NCI-H1417 (cell line): ENCODE measurements at regions not wholly inside any gene's neighbourhood (a gene's known extent, or its start where the extent isn't known, plus 50 kb on each side); places are given as distances from the start of the nearest gene placed in this dataset.

Experiments used
- DNase-seq, 3 experiments: peaks; one replicate each; lab custom pipeline; 2025; lab: John Stamatoyannopoulos, UW

DNA sequence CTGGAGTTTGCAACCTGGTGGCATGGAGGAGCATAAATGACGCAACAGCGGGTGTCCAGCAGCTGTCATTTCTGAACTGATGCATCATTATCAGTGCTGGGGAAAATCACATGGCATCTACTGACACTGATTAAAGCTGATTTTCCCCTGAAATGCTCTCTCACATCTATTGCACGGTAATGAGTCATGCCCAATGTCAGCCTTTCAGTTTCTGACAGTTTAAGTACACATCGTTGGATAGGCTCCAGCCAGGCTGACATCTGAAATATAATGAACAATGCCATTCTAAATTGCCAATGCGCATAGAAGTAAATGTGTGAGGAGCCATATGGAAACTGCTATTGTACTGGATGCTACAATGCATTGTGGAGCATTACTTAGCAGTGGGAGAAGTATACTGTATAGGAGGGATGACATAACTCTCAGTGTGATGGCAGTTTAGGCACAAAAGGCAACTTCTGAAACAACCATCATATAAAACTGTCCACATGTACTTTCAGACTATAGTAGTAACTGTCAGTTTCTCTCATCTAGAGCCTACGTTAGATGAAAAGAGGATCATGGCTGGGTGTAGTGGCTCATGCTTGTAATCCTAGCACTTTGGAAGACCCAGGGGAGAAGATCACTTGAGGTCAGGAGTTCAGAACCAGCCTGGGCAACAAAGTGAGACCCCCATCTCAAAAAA is 389.3 kb upstream of the DMAC1 start:
- DNase-seq: peak in 1 of 3 experiments; percentile 48

DNA sequence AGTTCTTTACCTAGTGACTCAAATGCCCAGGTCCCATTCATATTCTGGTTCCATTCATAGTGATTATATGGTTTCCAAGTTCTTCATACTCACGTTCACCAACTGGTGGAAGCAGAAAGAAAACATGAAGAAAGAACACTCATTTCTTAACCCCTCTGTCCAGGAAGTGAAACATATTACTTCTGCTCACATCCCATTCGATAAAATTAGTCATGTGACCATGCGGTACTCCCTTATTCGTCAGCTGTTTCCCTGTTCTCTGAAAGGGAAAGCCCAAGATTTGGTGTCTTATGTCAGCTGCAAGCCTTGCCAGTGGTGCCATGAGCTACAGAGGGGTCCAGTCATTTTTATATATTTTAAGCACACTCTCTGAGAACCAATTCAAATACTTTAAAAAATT is 387.0 kb upstream of the DMAC1 start:
- no peak for DNase-seq

DNA sequence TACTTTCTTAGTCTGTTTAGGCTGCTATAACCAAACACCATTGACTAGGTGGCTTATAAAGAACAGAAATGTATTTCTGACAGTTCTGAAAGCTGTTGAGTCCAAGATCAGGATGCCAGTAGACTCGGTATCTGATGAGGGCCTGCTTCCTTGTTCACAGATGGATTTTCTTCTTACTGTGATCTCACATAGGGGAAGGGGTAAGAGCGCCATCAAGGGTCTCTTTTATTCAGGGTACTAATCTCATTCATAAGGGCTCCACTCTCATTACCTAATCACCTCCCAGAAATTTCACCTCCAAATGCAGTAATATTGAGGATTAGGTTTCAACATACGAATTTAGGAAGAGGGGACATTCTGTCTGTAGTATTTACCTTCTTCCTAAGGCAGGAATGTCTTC is 384.0 kb upstream of the DMAC1 start:
- DNase-seq: no peak

DNA sequence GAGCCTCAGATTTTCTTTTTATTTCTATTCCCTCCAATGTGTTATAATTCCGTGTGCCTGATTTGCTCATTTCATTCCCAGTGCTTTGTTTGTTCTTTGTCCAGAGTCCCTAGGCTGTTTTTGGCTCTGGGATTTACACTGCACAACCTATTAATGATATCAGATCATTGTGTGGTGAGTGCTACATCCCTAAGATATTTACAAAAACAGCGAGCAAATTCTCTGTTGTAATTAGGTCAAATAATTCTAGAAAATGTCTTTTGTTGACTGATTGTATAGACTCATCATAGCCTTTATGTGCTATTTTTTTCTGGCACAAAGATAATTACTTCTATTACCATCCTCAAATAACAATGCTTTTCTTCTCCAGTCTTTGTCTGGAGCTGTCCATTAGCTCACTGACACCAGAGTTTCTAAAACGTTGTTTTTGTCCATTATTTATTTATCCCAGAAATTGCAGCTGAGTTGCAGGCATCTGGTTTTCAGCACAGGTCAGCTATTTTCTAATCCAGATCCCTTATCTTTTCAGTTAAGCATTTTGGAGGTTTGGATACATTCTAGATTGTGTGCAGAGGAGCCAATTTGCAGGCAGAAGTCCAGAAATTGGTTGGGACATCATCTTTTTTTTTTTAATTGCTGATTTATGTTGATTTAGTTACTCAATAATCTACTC is 379.9 kb upstream of the DMAC1 start:
- peak in 2 of 3 experiments; percentile 9 to 71 for DNase-seq

DNA sequence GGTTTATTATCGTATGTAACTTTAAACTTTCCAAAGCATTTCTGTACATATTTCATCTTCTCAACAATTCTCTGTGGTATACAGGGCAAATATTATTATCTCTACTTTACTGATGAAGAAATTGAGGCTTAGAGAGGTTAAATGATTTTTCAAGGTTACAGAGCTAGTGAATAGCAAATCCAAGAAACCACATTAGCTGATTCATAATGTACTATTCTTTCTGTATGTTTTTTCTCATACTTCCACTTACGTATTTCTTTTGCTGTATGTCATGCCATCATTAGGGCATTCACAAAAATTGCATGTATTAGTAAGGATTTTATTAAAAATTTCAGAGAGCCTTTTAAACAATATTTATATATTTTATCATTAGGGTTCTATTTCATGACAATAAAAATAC is 372.4 kb upstream of the DMAC1 start:
- DNase-seq: no peak

DNA sequence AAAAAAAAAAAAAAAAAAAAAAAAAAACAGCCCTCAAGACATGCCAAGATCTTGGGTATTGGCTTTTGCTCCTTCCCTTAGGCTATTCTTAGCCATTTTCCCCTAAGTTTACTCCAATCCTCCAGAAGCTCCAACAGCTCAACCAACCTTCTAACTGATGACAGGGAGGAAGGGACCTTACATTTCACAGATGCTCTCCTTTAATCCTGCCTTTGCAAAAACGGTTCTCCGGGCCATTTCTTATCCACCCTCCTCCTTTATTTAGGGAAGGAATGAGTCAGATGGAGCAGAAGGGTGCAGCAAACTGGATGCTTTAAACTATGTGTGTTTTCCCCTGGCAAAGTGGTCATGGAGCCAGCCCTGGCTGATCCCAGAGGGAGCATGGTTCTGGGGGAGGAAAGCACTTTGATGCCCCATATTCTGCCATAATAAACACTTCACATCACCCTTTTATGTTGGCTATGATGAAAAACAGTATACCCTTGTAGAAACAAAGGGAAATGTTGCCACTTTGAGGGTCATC is 369.4 kb upstream of the DMAC1 start:
- DNase-seq: no peak

DNA sequence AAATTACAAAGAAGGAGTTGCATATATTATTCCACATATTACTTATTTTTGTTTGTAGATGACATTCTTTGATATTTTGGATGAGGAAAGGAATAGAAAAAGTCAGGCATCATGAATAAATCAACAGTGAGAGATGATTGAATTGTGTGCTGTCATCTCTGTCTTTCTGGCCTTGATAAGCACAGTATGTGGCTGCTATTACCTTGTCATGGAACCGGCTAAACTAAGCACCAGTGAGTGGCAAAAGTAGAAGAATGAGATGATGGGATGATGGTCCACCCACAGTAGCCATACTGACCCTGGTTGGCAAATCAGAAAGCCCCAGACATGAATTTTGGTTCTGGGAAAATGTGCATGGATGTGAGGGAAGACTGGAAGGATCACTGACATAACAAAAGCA is 361.2 kb upstream of the DMAC1 start:
- no peak for DNase-seq

DNA sequence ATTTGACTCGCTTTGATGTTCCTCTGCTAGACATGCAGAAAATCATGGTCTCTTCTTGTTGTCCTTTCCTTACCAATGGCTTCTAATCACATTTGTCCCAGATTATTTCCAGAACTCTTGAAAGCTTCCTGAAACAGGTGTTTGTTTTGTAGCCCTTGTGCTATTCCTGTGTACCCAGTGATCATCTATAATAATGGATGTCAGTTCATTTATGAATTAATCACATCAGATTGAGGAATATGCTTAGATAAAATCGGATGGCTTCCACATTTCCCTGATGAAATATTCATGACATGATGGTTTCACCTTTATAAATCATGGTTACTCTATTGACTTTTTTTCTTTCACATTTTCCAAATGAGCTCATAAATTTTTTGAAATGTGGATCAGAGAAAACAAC is 359.0 kb upstream of the DMAC1 start:
- peak in 2 of 3 experiments; percentile 0 to 53 for DNase-seq

DNA sequence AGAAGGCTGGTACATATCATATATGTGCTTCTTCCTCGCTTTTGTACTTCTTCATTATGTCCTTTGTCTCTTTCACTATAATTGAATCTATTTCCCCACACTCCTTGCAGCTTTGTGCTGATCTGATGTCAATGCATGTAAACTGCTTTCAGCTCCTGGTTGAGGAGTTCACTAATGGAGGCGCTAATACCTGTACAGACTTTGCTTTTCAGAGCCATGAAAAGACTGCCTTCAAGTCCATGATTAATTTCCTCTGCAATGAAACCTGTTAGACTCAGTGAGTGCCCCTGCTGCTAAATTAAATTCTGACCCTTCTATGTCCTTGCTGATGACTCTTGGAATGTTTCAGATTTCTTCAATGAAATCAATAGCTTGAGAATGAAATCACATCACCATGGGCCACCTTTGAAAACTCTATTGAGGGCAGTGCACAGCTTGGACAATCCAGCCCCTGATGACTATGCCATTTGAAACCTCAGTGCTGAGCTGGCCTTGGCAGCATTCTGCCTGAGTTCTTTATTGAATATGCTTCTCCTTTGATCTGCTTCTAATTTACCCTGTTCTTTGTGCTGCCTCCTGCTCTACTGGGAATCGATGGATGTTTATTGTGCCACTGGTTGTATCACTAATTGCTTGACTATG is 358.2 kb upstream of the DMAC1 start:
- DNase-seq: peak in 1 of 3 experiments; percentile 3

DNA sequence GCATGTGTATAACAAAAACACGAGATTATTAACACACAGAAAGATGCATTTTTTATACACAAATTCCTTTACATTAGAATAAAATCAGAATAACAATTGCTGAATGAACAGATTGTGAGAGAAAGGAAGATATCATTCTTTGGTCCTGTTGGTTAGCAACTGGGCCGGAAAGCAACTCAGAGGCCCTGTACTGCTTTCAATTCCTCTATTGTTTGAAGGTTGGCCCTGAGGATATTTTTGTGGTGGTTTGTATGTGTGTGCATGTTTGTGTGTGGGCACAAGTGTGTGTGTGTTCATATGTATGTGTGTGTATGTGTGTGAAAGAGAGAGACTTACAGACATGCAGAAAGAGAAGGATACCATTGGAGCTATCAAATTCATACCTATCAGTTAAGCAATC is 356.8 kb upstream of the DMAC1 start:
- DNase-seq: no peak

DNA sequence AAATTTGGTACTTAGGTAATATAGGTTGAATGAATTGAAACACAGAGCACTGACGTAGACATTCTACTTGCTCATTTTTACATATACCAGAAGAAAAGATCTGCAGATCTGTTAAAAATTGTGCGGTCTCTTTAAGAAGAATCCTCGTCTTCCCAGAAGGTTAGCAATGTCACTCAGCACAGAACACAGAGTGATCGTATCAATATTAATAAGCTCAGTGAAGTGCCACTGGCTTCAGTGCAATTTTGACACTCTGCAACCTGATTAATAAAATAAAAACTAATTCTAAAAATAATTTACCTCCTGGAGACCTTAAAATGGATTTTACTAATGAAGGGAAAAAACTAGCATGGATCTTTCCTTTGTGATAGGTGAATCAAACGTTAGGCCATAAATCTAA is 356.1 kb upstream of the DMAC1 start:
- DNase-seq: no peak

DNA sequence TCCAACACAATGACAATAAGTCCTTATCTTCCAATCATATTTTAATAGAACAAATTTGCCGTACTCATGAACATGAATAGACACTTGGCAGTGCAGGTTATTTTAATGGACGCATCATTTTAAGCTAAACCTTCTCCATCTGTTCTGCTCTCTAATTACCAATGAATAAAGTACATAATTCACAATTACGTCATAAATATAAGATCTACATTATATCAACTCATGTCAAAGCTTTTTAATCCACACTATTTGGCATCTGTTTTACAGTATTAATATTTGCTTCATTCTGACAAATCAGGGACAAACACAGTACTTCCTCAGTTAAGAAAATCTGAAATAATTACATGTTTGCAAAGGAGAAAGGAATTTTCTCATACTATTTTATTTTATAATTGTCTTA is 344.1 kb upstream of the DMAC1 start:
- DNase-seq: peak in 1 of 3 experiments; percentile 10

DNA sequence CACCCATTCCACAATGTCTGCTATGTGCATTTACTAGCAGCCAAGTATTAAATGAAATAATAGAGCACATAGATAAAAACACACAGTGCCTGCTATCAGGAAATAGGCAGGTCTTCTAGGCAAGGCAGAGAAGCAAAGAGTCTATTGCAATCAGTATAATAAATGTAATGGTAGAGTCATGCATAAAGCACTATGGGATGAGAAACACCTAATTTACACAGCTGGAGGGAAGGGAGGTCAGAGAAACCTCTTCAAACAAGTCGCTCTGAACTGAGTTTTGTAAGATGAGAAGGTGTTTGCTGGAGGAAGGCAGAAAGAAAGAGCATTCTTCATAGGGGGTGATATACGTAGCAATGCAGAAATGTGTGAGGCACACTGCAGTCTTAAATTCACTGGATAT is 341.0 kb upstream of the DMAC1 start:
- peak in 1 of 3 experiments; percentile 18 for DNase-seq

DNA sequence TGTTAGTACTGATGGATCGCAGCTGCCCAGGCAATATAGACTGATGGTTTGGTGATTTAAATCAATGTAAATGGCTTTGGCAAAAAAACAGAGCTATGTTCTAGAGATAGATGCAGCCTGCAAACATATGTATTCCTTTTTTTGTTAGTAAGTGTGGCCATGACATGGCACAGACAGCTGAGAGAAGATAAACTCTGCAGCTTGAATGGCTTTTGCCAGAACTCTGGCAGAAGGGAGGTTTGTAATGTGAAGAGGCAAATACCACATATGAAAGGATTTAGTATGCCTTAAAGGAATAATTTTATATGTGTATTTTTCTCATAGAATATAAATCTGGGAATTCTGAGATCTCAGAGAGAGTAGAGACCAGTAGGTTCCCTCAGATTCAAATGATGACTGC is 340.2 kb upstream of the DMAC1 start:
- no peak for DNase-seq

DNA sequence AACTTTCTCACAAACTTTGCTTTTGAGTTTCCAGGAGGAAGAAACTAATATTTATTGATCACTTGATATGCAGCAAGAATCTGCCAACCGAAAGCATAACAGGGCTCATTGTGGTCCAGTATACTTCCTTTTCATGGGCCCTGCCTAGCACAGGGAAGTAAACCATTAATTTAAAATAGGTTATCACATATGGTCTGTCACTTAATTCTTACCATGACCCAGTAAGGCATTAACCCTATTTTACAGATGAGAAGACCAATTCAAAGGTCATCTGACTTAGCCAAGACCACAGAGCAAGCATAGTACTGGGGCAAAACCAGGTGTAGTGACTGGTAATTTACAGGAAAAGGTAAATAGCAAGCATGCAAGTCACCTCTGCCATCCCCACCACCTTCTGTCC is 336.9 kb upstream of the DMAC1 start:
- DNase-seq: no peak

DNA sequence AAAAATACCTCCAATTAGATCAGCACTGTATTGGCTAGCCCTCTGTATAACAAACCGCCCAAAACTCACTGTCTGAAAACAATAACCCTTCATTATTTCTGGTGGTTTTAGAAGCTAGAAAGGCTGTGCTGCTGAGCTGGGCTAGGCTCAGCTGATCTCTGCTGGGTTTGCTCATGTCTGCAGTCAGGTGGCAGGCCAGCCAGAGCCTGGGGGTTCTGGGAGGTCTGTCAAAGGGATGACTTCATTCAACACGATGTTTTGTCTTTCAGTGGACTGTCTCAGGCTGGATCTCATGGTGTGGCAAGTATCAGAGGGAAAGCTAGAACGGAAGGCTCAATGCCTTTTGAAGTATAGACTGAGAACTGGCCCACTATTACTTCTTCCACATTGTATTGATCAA is 335.1 kb upstream of the DMAC1 start:
- no peak for DNase-seq

DNA sequence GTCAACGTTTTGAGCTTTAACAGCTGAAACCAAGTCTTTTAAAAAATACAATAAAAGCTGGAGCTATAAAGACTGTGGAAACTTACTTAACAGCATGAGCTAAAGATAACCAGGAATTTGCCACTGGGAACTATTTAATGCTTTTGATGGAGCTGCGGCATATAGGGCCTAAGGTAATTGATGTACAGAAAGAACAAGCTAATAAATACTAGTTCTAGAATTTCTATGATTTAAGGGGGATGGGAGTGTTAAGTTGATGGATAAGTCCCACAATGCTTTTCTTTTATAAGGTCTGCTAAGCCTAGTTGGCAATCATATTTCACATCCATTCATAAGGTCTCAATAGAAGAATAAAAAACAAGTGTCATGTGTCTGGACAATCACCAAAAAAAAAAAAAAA is 334.0 kb upstream of the DMAC1 start:
- DNase-seq: no peak

DNA sequence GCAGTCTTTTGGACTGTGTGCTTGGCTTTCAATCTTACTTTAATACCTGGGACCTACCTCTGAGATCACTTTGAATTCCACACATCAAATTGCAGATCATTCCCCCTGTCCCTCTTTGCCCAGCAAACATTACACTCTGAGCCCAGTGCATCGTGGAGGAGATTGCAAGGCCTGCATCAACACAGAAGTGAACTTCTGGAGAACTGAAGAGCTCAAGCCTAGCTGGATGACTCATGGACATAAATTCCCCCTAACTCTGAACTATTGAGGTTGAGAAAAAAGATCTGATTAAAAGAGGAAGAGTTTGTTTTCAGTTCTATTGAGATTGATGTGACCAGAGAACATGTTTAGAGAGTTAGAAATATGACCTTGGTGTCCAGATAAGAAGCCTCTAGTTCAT is 316.0 kb upstream of the DMAC1 start:
- no peak for DNase-seq

DNA sequence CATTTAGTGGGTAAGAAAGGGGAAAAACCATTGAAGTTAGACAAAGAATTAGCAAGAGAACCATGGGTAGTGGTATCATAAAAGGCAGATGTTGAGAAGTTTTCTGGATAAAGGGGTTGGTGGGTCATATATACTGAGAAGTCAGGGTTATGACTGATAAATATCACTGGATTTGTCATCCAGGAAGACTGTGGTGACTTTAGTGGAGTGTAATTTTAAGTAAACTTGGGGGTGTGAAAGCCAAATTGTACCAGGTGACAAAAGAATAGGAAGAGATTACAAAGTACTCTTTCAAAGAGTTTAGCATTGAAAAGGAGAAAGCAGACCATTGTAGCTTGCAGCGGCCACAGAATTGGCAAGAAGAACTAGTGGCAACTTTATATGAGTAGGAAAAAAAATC is 315.2 kb upstream of the DMAC1 start:
- DNase-seq: no peak

DNA sequence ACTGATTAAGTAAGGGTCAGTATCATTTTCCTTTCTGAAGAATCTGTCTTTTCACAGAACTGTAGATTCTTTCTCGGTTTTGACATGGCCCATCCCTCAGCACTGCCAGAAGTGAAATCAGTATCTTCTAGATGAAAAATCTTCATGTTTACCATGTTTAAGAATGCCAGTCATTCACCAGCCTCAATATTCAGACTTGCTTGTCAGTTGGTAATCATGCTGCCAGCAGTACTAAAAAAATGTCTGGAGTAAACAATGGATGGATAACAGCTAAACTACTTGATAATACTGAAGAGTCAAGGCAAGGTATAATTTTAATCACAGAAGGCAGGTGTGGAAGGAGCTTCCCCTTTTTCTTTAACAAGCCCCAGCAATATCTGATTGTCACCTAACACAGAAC is 306.8 kb upstream of the DMAC1 start:
- peak in 1 of 3 experiments; percentile 19 for DNase-seq

DNA sequence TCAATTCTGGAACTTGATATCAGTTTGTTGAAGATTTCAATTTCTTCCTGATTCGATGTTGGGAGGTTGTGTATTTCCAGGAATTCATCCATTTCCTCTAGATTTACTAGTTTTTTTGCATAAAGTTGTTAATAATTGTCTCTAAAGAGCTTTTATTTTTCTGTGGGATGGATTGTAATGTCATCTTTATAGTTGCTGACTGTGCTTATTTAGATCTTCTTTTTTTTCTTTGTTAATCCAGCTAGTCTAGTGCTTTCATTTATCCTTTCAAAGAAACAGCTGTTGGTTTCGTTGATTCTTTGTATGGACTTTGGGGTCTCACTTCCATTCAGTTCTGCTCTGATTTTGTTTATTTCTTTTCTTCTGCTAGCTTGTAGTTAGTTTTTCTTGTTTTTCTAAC is 302.0 kb upstream of the DMAC1 start:
- DNase-seq: no peak

DNA sequence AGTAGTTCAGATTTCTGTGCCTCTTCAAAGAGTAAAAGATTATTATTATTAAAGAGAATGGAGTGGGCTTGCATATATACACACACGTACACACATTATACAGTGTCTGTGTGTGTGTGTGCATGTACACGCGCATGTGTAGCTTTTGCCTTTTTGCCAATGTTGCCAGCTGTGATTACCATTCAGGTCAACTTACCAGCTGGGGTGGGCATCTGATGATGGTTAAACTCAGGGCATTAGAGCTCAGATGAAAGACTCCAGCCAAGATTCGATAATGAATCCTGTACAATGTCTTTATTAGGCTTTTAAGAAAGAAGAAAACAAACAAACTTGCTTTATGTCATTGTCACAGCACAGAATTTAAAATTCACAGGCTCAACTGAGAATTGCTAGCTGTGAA is 296.5 kb upstream of the DMAC1 start:
- DNase-seq: peak in 2 of 3 experiments; percentile 53 to 73

DNA sequence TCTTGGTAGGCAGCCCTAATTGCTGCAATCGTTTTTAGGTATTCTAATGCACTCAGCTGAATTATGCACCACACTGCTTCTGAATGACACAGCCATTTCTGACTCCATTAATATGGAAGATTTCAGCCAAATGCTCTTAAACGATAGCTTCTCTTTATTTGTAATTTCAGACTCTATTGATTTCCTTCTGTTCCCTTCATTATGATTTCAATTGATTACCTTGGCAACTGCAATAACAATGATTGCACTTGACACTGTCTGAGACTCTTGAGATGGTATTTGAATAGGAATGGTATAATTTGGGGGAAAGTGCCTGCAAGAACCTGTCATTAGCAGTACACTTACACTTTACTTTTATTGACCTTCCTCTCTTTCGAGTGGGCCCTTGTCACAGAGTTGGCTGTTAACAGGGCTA is 296.1 kb upstream of the DMAC1 start:
- peak; percentile 73 to 97 (median 88) for DNase-seq
